IMR-90 (cell line): ENCODE measurements at regions not wholly inside any gene's neighbourhood (a gene's known extent, or its start where the extent isn't known, plus 50 kb on each side); places are given as distances from the start of the nearest gene placed in this dataset.

Experiments used
- ATAC-seq: fragments of 200-7000 bp; cut with Tn5 transposase; 2 replicates; pipeline ENCODE4 v1.9.1; 2020; ENCODE audit warnings: low read depth, mild to moderate bottlenecking, moderate library complexity
- BruUV-seq: library from RNA; stranded (reverse); fragments of 400-500 nt; replicated peaks from 2 replicates; lab custom pipeline; 2021; lab: Mats Ljungman, UMichigan
- CTCF ChIA-PET: fragments of 300-600 bp; formaldehyde crosslinking; extraction: SDS; loops from one replicate; lab custom pipeline; 2021; ENCODE audit warnings: antibody characterized with exemption; lab: Yijun Ruan, JAX
- POLR2A ChIA-PET: fragments of 300-600 bp; sonication (Branson Sonifier 250); formaldehyde crosslinking; loops from one replicate; lab custom pipeline; 2022; ENCODE audit warnings: antibody characterized with exemption; ENCODE audit not compliant: unreplicated experiment; lab: Charles Lee
- DNase-seq: peaks from one replicate; pipeline ENCODE4 v3.0.0; 2013
- H2AFZ ChIP-seq: replicated peaks from 2 replicates; pipeline ENCODE3; 2013; ENCODE audit warnings: low read length, mild to moderate bottlenecking; ENCODE audit not compliant: poor library complexity
- H2AK5ac ChIP-seq: 2 replicates; pipeline ENCODE4 v1.6.1; 2013; ENCODE audit warnings: low read depth, low read length, inconsistent platforms
- H2AK9ac ChIP-seq: replicated peaks from 2 replicates; pipeline ENCODE3; 2013; ENCODE audit warnings: mild to moderate bottlenecking, low read depth, low read length, moderate library complexity; ENCODE audit not compliant: poor library complexity
- H2BK120ac ChIP-seq: 2 replicates; pipeline ENCODE4 v1.6.1; 2013; ENCODE audit warnings: low read depth, low read length, inconsistent platforms
- H2BK15ac ChIP-seq: 3 replicates; pipeline ENCODE4 v1.6.1; 2013; ENCODE audit warnings: low read depth, low read length, inconsistent platforms
- H2BK20ac ChIP-seq: 2 replicates; pipeline ENCODE4 v1.6.1; 2013; ENCODE audit warnings: low read depth, mild to moderate bottlenecking, inconsistent platforms, low read length, moderate library complexity
- H2BK5ac ChIP-seq: 2 replicates; pipeline ENCODE4 v1.6.1; 2013; ENCODE audit warnings: mild to moderate bottlenecking, low read depth, low read length, inconsistent platforms; ENCODE audit not compliant: poor library complexity, severe bottlenecking
- H3K14ac ChIP-seq: replicated peaks from 2 replicates; pipeline ENCODE4 v1.6.1; 2013; ENCODE audit warnings: low read depth, low read length, inconsistent platforms
- H3K18ac ChIP-seq: 2 replicates; pipeline ENCODE4 v1.6.1; 2013; ENCODE audit warnings: low read depth, low read length, control low read depth
- H3K23ac ChIP-seq: 2 replicates; pipeline ENCODE4 v1.6.1; 2013; ENCODE audit warnings: low read depth, low read length, inconsistent platforms
- H3K27ac ChIP-seq: 2 replicates; pipeline ENCODE4 v1.5.1; 2013; ENCODE audit warnings: mild to moderate bottlenecking, control low read depth, low read length; ENCODE audit not compliant: insufficient read depth
- H3K27me3 ChIP-seq: 2 replicates; pipeline ENCODE4 v1.6.1; 2013; ENCODE audit warnings: low read length; ENCODE audit not compliant: control insufficient read depth, insufficient read depth
- H3K36me3 ChIP-seq: 2 replicates; pipeline ENCODE4 v1.6.1; 2013; ENCODE audit warnings: low read length, mixed read lengths; ENCODE audit not compliant: control insufficient read depth, insufficient read depth
- H3K4ac ChIP-seq: 2 replicates; pipeline ENCODE4 v1.6.1; 2013; ENCODE audit warnings: low read depth, low read length, inconsistent platforms
- H3K4me1 ChIP-seq: 2 replicates; pipeline ENCODE4 v1.6.1; 2013; ENCODE audit warnings: low read length, mixed read lengths; ENCODE audit not compliant: control insufficient read depth, insufficient read depth
- H3K4me2 ChIP-seq: 2 replicates; pipeline ENCODE4 v1.6.1; 2013; ENCODE audit warnings: low read depth, mild to moderate bottlenecking, control low read depth, low read length, moderate library complexity
- H3K4me3 ChIP-seq: 2 replicates; pipeline ENCODE4 v1.5.1; 2013; ENCODE audit warnings: low read depth, mild to moderate bottlenecking, control low read depth, low read length, moderate library complexity; ENCODE audit not compliant: insufficient read depth
- H3K56ac ChIP-seq: 2 replicates; pipeline ENCODE4 v1.6.1; 2013; ENCODE audit warnings: low read length, inconsistent platforms; ENCODE audit not compliant: insufficient read depth; ENCODE audit errors: extremely low read depth
- H3K79me1 ChIP-seq, 2 experiments: 2 replicates each; pipeline ENCODE4 v1.6.1; 2013; ENCODE audit warnings: low read length in 2 of 2, inconsistent platforms in 1 of 2, low read depth in 1 of 2
- H3K9ac ChIP-seq: 2 replicates; pipeline ENCODE4 v1.6.1; 2013; ENCODE audit warnings: low read depth, low read length, control low read depth
- H3K9me1 ChIP-seq: 2 replicates; pipeline ENCODE4 v1.6.1; 2013; ENCODE audit warnings: low read length, inconsistent platforms; ENCODE audit not compliant: insufficient read depth
- H3K9me3 ChIP-seq: 2 replicates; pipeline ENCODE4 v1.6.1; 2013; ENCODE audit warnings: low read length; ENCODE audit not compliant: control insufficient read depth, insufficient read depth
- H4K20me1 ChIP-seq: 2 replicates; pipeline ENCODE4 v1.6.1; 2013; ENCODE audit warnings: low read length, inconsistent platforms; ENCODE audit not compliant: insufficient read depth
- H4K5ac ChIP-seq: 2 replicates; pipeline ENCODE4 v1.6.1; 2013; ENCODE audit warnings: mild to moderate bottlenecking, low read depth, low read length, control low read depth
- H4K8ac ChIP-seq, 2 experiments: 2 replicates each; pipeline ENCODE4 v1.6.1; 2013; ENCODE audit warnings: low read depth in 2 of 2, low read length in 2 of 2, control low read depth in 1 of 2, inconsistent platforms in 1 of 2
- H4K91ac ChIP-seq: 2 replicates; pipeline ENCODE4 v1.6.1; 2013; ENCODE audit warnings: low read depth, low read length, inconsistent platforms; ENCODE audit not compliant: insufficient read depth
- BHLHE40 ChIP-seq: fragments of 150-350 bp; IDR thresholded peaks from 2 replicates; pipeline ENCODE4 v1.6.1; 2016; ENCODE audit warnings: mild to moderate bottlenecking, low read depth, low read length
- CEBPB ChIP-seq: IDR thresholded peaks from 2 replicates; pipeline ENCODE4 v1.6.1; 2012; ENCODE audit warnings: low read depth, low read length, improper control_type of control experiment
- CHD1 ChIP-seq: IDR thresholded peaks from 2 replicates; pipeline ENCODE4 v1.6.1; 2012; ENCODE audit warnings: low read depth, low read length, improper control_type of control experiment
- CTCF ChIP-seq: conservative IDR thresholded peaks from 2 replicates; pipeline ENCODE4 v1.5.1; 2012; ENCODE audit warnings: mild to moderate bottlenecking, low read depth, low read length, improper control_type of control experiment
- ELK1 ChIP-seq: fragments of 150-350 bp; IDR thresholded peaks from 2 replicates; pipeline ENCODE4 v1.6.1; 2016; ENCODE audit warnings: low read depth, mild to moderate bottlenecking, low read length, moderate library complexity, borderline replicate concordance
- FOS ChIP-seq: fragments of 150-350 bp; IDR thresholded peaks from 2 replicates; pipeline ENCODE4 v1.6.1; 2016; ENCODE audit warnings: low read depth, low read length
- MAFK ChIP-seq: IDR thresholded peaks from 2 replicates; pipeline ENCODE4 v1.6.1; 2012; ENCODE audit warnings: low read depth, low read length, improper control_type of control experiment
- MAZ ChIP-seq: IDR thresholded peaks from 2 replicates; pipeline ENCODE4 v1.6.1; 2012; ENCODE audit warnings: low read depth, mild to moderate bottlenecking, low read length, improper control_type of control experiment, moderate library complexity, borderline replicate concordance
- MXI1 ChIP-seq: IDR thresholded peaks from 2 replicates; pipeline ENCODE4 v1.6.1; 2012; ENCODE audit warnings: low read depth, mild to moderate bottlenecking, low read length, moderate library complexity, borderline replicate concordance
- NFE2L2 ChIP-seq: fragments of 150-350 bp; IDR thresholded peaks from 2 replicates; pipeline ENCODE4 v1.6.1; 2016; ENCODE audit warnings: low read depth, mild to moderate bottlenecking, low read length
- POLR2A ChIP-seq: IDR thresholded peaks from 2 replicates; pipeline ENCODE4 v1.6.1; 2012; ENCODE audit warnings: mild to moderate bottlenecking, low read depth, low read length
- RAD21 ChIP-seq: IDR thresholded peaks from 2 replicates; pipeline ENCODE4 v1.6.1; 2012; ENCODE audit warnings: low read length, improper control_type of control experiment
- RCOR1 ChIP-seq: IDR thresholded peaks from 2 replicates; pipeline ENCODE4 v1.6.1; 2012; ENCODE audit warnings: mild to moderate bottlenecking, low read length, improper control_type of control experiment; ENCODE audit not compliant: insufficient replicate concordance
- RFX5 ChIP-seq: IDR thresholded peaks from 2 replicates; pipeline ENCODE4 v1.8.0; 2012; ENCODE audit warnings: low read depth, mild to moderate bottlenecking, low read length, moderate library complexity
- SMC3 ChIP-seq: fragments of 150-350 bp; IDR thresholded peaks from 2 replicates; pipeline ENCODE4 v1.6.1; 2016; ENCODE audit warnings: low read depth, mild to moderate bottlenecking, antibody characterized with exemption, low read length, moderate library complexity
- USF2 ChIP-seq: fragments of 150-350 bp; IDR thresholded peaks from 2 replicates; pipeline ENCODE4 v1.6.1; 2017; ENCODE audit warnings: mild to moderate bottlenecking, antibody characterized with exemption, low read length, low read depth
- WGBS, 2 experiments: methylation state at CpG; one replicate each; pipeline versions ENCODE4 v1.1.5 to v1.1.7; 2013; ENCODE audit warnings: missing lambda C conversion rate in 2 of 2; ENCODE audit not compliant: insufficient read length in 1 of 2; ENCODE audit errors: extremely low coverage in 2 of 2; 5-methylcytosine and 5-hydroxymethylcytosine counted together
- dilution Hi-C: fragments of 300-500 bp; cut with HindIII; formaldehyde crosslinking; loops from one replicate; pipeline ENCODE4 v1.14.3; 2018; ENCODE audit warnings: low sequenced_read_pairs; ENCODE audit not compliant: unreplicated experiment
- in situ Hi-C: fragments of 300-500 bp; cut with MboI; formaldehyde crosslinking; loops from 3 replicates; pipeline ENCODE4 v1.14.3; 2019; ENCODE audit warnings: low sequenced_read_pairs, inconsistent platforms, mixed read lengths
- intact Hi-C: fragments of 100-400 bp; cut with micrococcal nuclease; formaldehyde crosslinking; loops from 2 replicates; pipeline ENCODE4 v1.10.0; 2022

GRCh38 chr6:14276071-14276470 is 158.5 kb downstream of the CD83 start:
- BruUV-seq: no TSS peak
- dilution Hi-C loops (no loop called here), in situ Hi-C loops (no loop called here), intact Hi-C loops (no loop called here)
- Histone ChIP-seq H3K9ac (no peak overlapping the region), H2AK5ac (no peak overlapping the region), H3K4ac (no peak overlapping the region), H2AFZ (no peak overlapping the region), H4K5ac (no peak overlapping the region), H3K23ac (no peak overlapping the region), H4K8ac (no peak overlapping the region), H3K36me3 (no peaks in the 10 kb centered on the region), H2BK20ac (no peak overlapping the region), H3K14ac (no peak overlapping the region), H3K4me1 (0 out of 2 replicates have a peak, but pooled peaks cover 2% of the 10 kb centered on the region), H3K79me1 (no peaks in the 10 kb centered on the region), H2AK9ac (no peak overlapping the region), H3K27ac (no peak overlapping the region), H4K91ac (no peak overlapping the region), H3K56ac (no peak overlapping the region), H2BK5ac (no peak overlapping the region), H3K27me3 (peaks cover 4% of the 10 kb centered on the region; the same call in 1 of the 2 replicates), H3K18ac (no peak overlapping the region), H2BK120ac (no peak overlapping the region), H3K4me3 (no peak overlapping the region), H3K9me3 (peaks cover 7% of the 10 kb centered on the region; the same call in 1 of the 2 replicates), H2BK15ac (no peak overlapping the region), H3K4me2 (no peak overlapping the region), H4K20me1 (no peaks in the 10 kb centered on the region), H3K9me1 (no peaks in the 10 kb centered on the region)
- TF ChIP-seq RAD21: no peak
- no peak for TF ChIP-seq MAFK
- TF ChIP-seq CEBPB: no peak
- no peak for TF ChIP-seq POLR2A
- TF ChIP-seq NFE2L2: no peak
- no peak for TF ChIP-seq RCOR1
- no peak for TF ChIP-seq MAZ
- no peak for TF ChIP-seq BHLHE40
- TF ChIP-seq SMC3: no peak
- no peak for TF ChIP-seq FOS
- no peak for TF ChIP-seq MXI1
- TF ChIP-seq RFX5: no peak
- no peak for TF ChIP-seq CHD1
- TF ChIP-seq ELK1: no peak
- no peak for TF ChIP-seq CTCF
- TF ChIP-seq USF2: no peak
- ChIA-PET CTCF (no interaction called here), POLR2A (no interaction called here)
- DNase-seq (no peak), ATAC-seq (no peak)
- 48% methylated on average over 4 of the region's 4 CpGs; no CpG with 5 or more reads in 1 of the 2 experiments for whole genome bisulfite sequencing, 2 experiments
